GM23338 (cell line): ENCODE measurements at regions not wholly inside any gene's neighbourhood (a gene's known extent, or its start where the extent isn't known, plus 50 kb on each side); places are given as distances from the start of the nearest gene placed in this dataset.

Source experiments
- CREB1 ChIP-seq: fragments of 250-450 bp; sonication (Bioruptor Pico); IDR thresholded peaks from 2 replicates; pipeline ENCODE4 v1.5.0; 2020; ENCODE audit warnings: low read depth, mild to moderate bottlenecking, moderate library complexity
- CTCF ChIP-seq, 2 experiments: fragments of 200-600 bp in 1 of 2; sonication (generic) in 1 of 2; conservative IDR thresholded peaks; 2 replicates each; pipeline versions ENCODE4 v1.5.1 to v1.6.1; 2016 to 2017; ENCODE audit warnings: antibody characterized with exemption in 2 of 2, low read depth in 2 of 2, mild to moderate bottlenecking in 2 of 2, moderate library complexity in 1 of 2

GRCh38 chr2:122528958-122529705 is 773.7 kb downstream of the TSN start:
- TF ChIP-seq CTCF (conservative IDR thresholded peaks at IDR 0.05; ENCODE audit: low read depth in 2 of 2): no peak
- no peak for TF ChIP-seq CREB1 (CRISPR knock-in tag)
